Liver (tissue), 3 donors: ENCODE measurements at regions not wholly inside any gene's neighbourhood (a gene's known extent, or its start where the extent isn't known, plus 50 kb on each side); places are given as distances from the start of the nearest gene placed in this dataset.

ENCODE experiments used
- EGR1 ChIP-seq, 2 donors: IDR thresholded peaks; 2 replicates each; pipeline ENCODE4 v1.6.1; 2016 to 2018; ENCODE audit warnings: antibody characterized with exemption in 2 of 2, low read depth in 2 of 2
- GABPA ChIP-seq, 2 donors: IDR thresholded peaks in 1 of 2; conservative IDR thresholded peaks in 1 of 2; 2 replicates each; pipeline ENCODE4 v1.6.1; 2016; ENCODE audit warnings: antibody characterized with exemption in 2 of 2, mild to moderate bottlenecking in 1 of 2, moderate library complexity in 1 of 2
- JUND ChIP-seq, 2 donors: IDR thresholded peaks; 2 replicates each; pipeline ENCODE4 v1.6.1; 2016; ENCODE audit warnings: antibody characterized with exemption in 2 of 2
- RAD21 ChIP-seq, 2 donors: IDR thresholded peaks; 2 replicates each; pipeline ENCODE4 v1.6.1; 2016; ENCODE audit warnings: antibody characterized with exemption in 2 of 2, mild to moderate bottlenecking in 2 of 2
- TAF1 ChIP-seq: conservative IDR thresholded peaks from 2 replicates; pipeline ENCODE4 v1.6.1; 2016; ENCODE audit warnings: antibody characterized with exemption, mild to moderate bottlenecking
- YY1 ChIP-seq: IDR thresholded peaks from 2 replicates; pipeline ENCODE4 v1.6.1; 2016; ENCODE audit warnings: antibody characterized with exemption, mild to moderate bottlenecking
- TF ChIP-seq, protein P1 (sequence below): fragments of 150-350 bp; IDR thresholded peaks from 2 replicates; pipeline ENCODE4 v1.5.1; 2017; ENCODE audit warnings: improper control_type of control experiment, low read depth, low read length; ENCODE audit not compliant: missing input control
- TF ChIP-seq, protein P2 (sequence below): IDR thresholded peaks from 2 replicates; pipeline ENCODE4 v1.6.1; 2016; ENCODE audit warnings: antibody characterized with exemption, mild to moderate bottlenecking
- TF ChIP-seq, protein P3 (sequence below): IDR thresholded peaks from 2 replicates; pipeline ENCODE4 v1.6.1; 2016; ENCODE audit warnings: antibody characterized with exemption
- TF ChIP-seq, protein P4 (sequence below): IDR thresholded peaks from 2 replicates; pipeline ENCODE4 v1.6.1; 2016; ENCODE audit warnings: antibody characterized with exemption
- donor health status: healthy.
- donor health status: healthy.

DNA sequence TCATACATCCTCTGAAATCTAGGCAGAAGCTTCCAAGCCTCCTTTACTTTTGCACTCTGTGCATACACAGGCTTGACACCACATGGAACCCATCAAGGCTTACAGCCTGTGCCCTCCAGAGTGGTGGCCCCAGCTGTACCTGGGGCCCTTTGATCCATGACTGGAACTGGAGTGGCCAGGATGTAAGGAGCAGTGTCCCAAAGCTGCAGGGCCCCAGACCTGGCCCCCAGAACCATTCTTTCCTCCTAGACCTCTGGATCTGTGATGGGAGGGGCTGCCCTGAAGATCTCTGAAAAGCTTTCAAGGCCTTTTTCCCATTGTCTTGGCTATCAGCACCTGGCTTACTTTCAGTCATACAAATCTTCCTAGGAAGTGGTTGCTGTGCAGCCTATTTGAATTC, 63.1 kb upstream of the NOL4 start:
- TF ChIP-seq, protein P1, sequence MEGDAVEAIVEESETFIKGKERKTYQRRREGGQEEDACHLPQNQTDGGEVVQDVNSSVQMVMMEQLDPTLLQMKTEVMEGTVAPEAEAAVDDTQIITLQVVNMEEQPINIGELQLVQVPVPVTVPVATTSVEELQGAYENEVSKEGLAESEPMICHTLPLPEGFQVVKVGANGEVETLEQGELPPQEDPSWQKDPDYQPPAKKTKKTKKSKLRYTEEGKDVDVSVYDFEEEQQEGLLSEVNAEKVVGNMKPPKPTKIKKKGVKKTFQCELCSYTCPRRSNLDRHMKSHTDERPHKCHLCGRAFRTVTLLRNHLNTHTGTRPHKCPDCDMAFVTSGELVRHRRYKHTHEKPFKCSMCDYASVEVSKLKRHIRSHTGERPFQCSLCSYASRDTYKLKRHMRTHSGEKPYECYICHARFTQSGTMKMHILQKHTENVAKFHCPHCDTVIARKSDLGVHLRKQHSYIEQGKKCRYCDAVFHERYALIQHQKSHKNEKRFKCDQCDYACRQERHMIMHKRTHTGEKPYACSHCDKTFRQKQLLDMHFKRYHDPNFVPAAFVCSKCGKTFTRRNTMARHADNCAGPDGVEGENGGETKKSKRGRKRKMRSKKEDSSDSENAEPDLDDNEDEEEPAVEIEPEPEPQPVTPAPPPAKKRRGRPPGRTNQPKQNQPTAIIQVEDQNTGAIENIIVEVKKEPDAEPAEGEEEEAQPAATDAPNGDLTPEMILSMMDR = no peak
- TF ChIP-seq YY1 (no peak), RAD21 (IDR thresholded peaks at IDR 0.05) (no peak), EGR1 (IDR thresholded peaks at IDR 0.05; ENCODE audit: low read depth in 2 of 2) (no peak), JUND (IDR thresholded peaks at IDR 0.05) (no peak), GABPA (IDR thresholded peaks at IDR 0.05 in 1 of 2, conservative IDR thresholded peaks at IDR 0.05 in 1 of 2) (no peak), TAF1 (no peak)
- TF ChIP-seq, protein P2, sequence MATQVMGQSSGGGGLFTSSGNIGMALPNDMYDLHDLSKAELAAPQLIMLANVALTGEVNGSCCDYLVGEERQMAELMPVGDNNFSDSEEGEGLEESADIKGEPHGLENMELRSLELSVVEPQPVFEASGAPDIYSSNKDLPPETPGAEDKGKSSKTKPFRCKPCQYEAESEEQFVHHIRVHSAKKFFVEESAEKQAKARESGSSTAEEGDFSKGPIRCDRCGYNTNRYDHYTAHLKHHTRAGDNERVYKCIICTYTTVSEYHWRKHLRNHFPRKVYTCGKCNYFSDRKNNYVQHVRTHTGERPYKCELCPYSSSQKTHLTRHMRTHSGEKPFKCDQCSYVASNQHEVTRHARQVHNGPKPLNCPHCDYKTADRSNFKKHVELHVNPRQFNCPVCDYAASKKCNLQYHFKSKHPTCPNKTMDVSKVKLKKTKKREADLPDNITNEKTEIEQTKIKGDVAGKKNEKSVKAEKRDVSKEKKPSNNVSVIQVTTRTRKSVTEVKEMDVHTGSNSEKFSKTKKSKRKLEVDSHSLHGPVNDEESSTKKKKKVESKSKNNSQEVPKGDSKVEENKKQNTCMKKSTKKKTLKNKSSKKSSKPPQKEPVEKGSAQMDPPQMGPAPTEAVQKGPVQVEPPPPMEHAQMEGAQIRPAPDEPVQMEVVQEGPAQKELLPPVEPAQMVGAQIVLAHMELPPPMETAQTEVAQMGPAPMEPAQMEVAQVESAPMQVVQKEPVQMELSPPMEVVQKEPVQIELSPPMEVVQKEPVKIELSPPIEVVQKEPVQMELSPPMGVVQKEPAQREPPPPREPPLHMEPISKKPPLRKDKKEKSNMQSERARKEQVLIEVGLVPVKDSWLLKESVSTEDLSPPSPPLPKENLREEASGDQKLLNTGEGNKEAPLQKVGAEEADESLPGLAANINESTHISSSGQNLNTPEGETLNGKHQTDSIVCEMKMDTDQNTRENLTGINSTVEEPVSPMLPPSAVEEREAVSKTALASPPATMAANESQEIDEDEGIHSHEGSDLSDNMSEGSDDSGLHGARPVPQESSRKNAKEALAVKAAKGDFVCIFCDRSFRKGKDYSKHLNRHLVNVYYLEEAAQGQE = no peak
- TF ChIP-seq, protein P3, sequence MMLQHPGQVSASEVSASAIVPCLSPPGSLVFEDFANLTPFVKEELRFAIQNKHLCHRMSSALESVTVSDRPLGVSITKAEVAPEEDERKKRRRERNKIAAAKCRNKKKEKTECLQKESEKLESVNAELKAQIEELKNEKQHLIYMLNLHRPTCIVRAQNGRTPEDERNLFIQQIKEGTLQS = no peak
- TF ChIP-seq, protein P4, sequence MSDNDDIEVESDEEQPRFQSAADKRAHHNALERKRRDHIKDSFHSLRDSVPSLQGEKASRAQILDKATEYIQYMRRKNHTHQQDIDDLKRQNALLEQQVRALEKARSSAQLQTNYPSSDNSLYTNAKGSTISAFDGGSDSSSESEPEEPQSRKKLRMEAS = no peak
